ENCODE measurements at regions not wholly inside any gene's neighbourhood (a gene's known extent, or its start where the extent isn't known, plus 50 kb on each side); places are given as distances from the start of the nearest gene placed in this dataset.

DNA sequence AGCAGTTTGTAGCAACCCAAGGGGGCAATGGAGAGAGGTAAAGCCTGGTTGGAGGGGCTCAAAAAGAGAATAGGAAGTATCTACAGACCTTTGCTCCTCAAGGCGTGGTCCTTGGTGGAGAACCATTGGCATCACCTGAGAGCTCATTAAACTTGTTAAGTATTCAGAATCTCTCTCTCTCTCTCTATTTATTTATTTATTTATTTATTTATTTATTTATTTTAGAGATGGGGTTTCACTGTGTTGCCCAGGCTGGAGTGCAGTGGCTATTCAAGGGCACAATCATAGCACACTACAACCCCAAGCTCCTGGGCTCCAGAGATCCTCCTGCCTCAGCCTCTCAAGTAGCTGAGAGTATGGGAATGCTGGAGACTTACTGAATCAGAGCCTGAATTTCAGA lies 193.1 kb upstream of the ADCY2 start:
- intact Hi-C loops (cut with DNase I), result no loop called here
- 87 to 90% (median 88%) methylated on average over 1 of the region's 1 CpG for WGBS, 3 donors
- Histone ChIP-seq H3K27ac (no peak overlapping the region), H3K27me3 (ENCODE audit: insufficient read depth in 3 of 3, low read length in 2 of 3) (peaks cover 0 to 3% (median 0%) of the 10 kb centered on the region in 3 donors), H3K9me3 (no peaks in the 10 kb centered on the region), H3K4me1 (no peaks in the 10 kb centered on the region), H3K4me3 (no peak overlapping the region), H3K36me3 (ENCODE audit: insufficient read depth in 1 of 2, low read depth in 1 of 2) (no peaks in the 10 kb centered on the region)
- ATAC-seq (no peak), DNase-seq (no peak)
- TF ChIP-seq, protein P1, sequence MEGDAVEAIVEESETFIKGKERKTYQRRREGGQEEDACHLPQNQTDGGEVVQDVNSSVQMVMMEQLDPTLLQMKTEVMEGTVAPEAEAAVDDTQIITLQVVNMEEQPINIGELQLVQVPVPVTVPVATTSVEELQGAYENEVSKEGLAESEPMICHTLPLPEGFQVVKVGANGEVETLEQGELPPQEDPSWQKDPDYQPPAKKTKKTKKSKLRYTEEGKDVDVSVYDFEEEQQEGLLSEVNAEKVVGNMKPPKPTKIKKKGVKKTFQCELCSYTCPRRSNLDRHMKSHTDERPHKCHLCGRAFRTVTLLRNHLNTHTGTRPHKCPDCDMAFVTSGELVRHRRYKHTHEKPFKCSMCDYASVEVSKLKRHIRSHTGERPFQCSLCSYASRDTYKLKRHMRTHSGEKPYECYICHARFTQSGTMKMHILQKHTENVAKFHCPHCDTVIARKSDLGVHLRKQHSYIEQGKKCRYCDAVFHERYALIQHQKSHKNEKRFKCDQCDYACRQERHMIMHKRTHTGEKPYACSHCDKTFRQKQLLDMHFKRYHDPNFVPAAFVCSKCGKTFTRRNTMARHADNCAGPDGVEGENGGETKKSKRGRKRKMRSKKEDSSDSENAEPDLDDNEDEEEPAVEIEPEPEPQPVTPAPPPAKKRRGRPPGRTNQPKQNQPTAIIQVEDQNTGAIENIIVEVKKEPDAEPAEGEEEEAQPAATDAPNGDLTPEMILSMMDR (IDR thresholded peaks at IDR 0.05), result no peak

DNA sequence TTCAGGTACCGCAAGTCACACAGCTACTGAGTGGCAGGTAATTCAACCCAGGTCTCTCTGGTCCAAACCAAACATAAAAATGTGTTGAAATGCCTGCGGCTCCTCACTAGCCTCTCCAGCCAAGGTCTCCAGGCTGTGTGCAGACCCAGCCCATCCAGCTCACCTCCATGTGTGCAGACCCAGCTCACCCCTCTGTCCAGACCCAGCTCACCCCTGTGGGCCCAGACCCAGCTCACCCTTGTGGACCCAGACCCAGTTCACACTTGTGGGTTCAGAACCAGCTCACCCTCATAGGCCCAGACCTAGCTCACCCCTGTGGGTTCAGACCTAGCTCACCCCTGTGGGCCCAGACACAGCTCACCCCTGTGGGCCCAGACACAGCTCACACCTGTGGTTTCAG lies 188.0 kb upstream of the ADCY2 start:
- peaks cover 0 to 3% (median 0%) of the 10 kb centered on the region in 3 donors for H3K27me3 ChIP-seq (ENCODE audit: insufficient read depth in 3 of 3, low read length in 2 of 3)
- ATAC-seq, result no peak
- WGBS, 3 donors, result 62 to 96% (median 95%) methylated on average over 2 of the region's 2 CpGs

DNA sequence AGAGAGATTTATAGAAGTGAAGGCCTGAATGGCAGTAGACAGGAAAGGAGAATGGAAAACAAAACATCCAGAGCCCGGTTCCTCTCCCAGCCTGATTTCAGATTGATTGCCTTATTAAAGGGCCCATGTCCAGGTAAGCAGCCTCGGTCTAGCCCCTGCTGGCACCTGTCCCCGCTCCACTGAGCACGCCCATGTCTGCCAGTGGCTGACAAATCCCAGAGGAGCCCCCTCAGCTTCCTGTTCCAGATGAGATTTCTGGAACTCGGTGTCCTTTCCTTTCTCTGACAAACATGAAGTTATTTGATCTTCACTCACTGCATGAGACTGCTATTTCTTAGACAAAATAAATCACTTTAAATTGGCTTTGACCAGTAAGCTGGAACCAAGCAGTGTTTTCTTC lies 187.0 kb upstream of the ADCY2 start:
- DNase-seq (peak; percentile 61 to 73), ATAC-seq (peak in 2 of 4 donors; percentile 42 to 44)
- peaks cover 0 to 3% (median 0%) of the 10 kb centered on the region in 3 donors for H3K27me3 ChIP-seq (ENCODE audit: insufficient read depth in 3 of 3, low read length in 2 of 3)
- H3K36me3 ChIP-seq (ENCODE audit: insufficient read depth in 1 of 2, low read depth in 1 of 2), result no peaks in the 10 kb centered on the region
- no peak overlapping the region for H3K27ac ChIP-seq
- no peak overlapping the region for H3K4me3 ChIP-seq
- H3K4me1 ChIP-seq, result no peaks in the 10 kb centered on the region
- TF ChIP-seq, protein P1 (IDR thresholded peaks at IDR 0.05), result no peak
- intact Hi-C loops (cut with DNase I), result no loop called here
- no peaks in the 10 kb centered on the region for H3K9me3 ChIP-seq
- 18 to 29% (median 27%) methylated on average over 5 of the region's 5 CpGs for WGBS, 3 donors

More for the DNA sequence above, 188.0 kb upstream of the ADCY2 start:
- TF ChIP-seq, protein P1 (IDR thresholded peaks at IDR 0.05), result no peak
- Histone ChIP-seq H3K4me3 (no peak overlapping the region), H3K9me3 (no peaks in the 10 kb centered on the region), H3K27ac (no peak overlapping the region), H3K4me1 (no peaks in the 10 kb centered on the region), H3K36me3 (ENCODE audit: insufficient read depth in 1 of 2, low read depth in 1 of 2) (no peaks in the 10 kb centered on the region)
- DNase-seq, result no peak
- intact Hi-C loops (cut with DNase I), result no loop called here

DNA sequence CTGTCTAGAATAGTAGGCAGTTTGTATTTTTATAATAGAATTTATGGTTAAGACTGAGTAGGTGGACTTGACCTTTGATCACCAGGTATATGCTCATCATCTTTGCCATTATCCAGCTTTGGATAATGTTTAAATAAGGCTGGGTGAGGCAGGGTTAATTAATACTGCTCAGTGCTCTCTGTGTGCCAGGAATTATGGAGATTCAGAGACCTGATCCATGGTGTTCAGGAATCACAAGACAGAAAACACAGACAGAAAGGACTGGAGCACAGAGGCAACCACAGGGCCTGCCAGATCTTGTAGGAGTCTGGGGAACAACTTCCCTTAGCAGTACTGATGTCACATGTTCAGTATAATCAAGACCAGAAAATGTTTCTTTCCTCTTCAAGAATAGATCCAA lies 186.3 kb upstream of the ADCY2 start:
- ATAC-seq (peak in 1 of 4 donors; percentile 44), DNase-seq (peak in 1 of 2 donors; percentile 31)
- TF ChIP-seq, protein P1 (IDR thresholded peaks at IDR 0.05), result no peak
- H3K4me3 ChIP-seq, result no peak overlapping the region
- H3K36me3 ChIP-seq (ENCODE audit: insufficient read depth in 1 of 2, low read depth in 1 of 2), result no peaks in the 10 kb centered on the region
- H3K4me1 ChIP-seq, result no peaks in the 10 kb centered on the region
- H3K9me3 ChIP-seq, result no peaks in the 10 kb centered on the region
- peaks cover 0 to 3% (median 0%) of the 10 kb centered on the region in 3 donors for H3K27me3 ChIP-seq (ENCODE audit: insufficient read depth in 3 of 3, low read length in 2 of 3)
- no peak overlapping the region for H3K27ac ChIP-seq
- intact Hi-C loops (cut with DNase I), result no loop called here

DNA sequence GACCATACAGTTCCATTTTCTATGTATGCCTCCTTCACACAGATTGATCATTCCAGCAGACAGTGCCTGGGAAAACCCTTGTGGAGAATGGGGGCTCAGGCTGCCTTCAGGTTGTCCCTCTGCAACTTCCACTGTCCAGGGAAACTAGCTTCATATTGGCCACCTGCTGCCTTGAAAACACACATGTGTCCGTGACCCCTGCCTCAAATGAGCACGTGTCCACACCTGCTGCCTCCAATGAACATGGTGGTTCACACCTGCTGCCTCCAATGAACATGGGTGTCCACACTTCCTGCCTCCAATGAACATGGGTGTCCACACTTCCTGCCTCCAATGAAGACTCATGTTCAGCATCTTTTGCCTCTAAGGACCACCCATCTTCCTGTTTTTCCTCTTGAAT lies 185.4 kb upstream of the ADCY2 start:
- H3K9me3 ChIP-seq, result no peaks in the 10 kb centered on the region
- H3K27me3 ChIP-seq (ENCODE audit: insufficient read depth in 3 of 3, low read length in 2 of 3), result peaks cover 0 to 3% (median 0%) of the 10 kb centered on the region in 3 donors
- no peaks in the 10 kb centered on the region for H3K36me3 ChIP-seq (ENCODE audit: insufficient read depth in 1 of 2, low read depth in 1 of 2)
- WGBS, 3 donors, result 66 to 81% (median 79%) methylated on average over 2 of the region's 2 CpGs
- TF ChIP-seq, protein P1 (IDR thresholded peaks at IDR 0.05), result no peak
- no peak overlapping the region for H3K27ac ChIP-seq
- DNase-seq (no peak), ATAC-seq (no peak)
- H3K4me1 ChIP-seq, result no peaks in the 10 kb centered on the region
- no peak overlapping the region for H3K4me3 ChIP-seq
- intact Hi-C loops (cut with DNase I), result no loop called here

Data from psoas muscle (tissue), 7 donors.